HG03439 (cell line): ENCODE measurements at regions not wholly inside any gene's neighbourhood (a gene's known extent, or its start where the extent isn't known, plus 50 kb on each side); places are given as distances from the start of the nearest gene placed in this dataset.

ENCODE experiments used
- ATAC-seq: cut with Tn5 transposase; IDR thresholded peaks from one replicate; pipeline ENCODE4 v1.9.1; 2021; ENCODE audit warnings: mild to moderate bottlenecking, moderate library complexity; ENCODE audit not compliant: unreplicated experiment

GRCh38 chr7:17120756-17121155 is 177.7 kb upstream of the AHR start:
- ATAC-seq = no peak

GRCh38 chr7:17121671-17122070 is 176.8 kb upstream of the AHR start:
- ATAC-seq = no peak

GRCh38 chr7:17123020-17123419 is 175.4 kb upstream of the AHR start:
- no peak for ATAC-seq

- peak; percentile 91 for ATAC-seq
Observed at GRCh38 chr7:17126413-17127268, 171.8 kb upstream of the AHR start.

- no peak for ATAC-seq
Observed at GRCh38 chr7:17129218-17129617, 169.2 kb upstream of the AHR start.

- ATAC-seq = no peak
Observed at GRCh38 chr7:17130281-17131059, 168.0 kb upstream of the AHR start.

- no peak for ATAC-seq
Observed at GRCh38 chr7:17131060-17131345, 167.4 kb upstream of the AHR start.

- no peak for ATAC-seq
Observed at GRCh38 chr7:17131983-17132655, 166.3 kb upstream of the AHR start.

GRCh38 chr7:17132726-17133125 is 165.7 kb upstream of the AHR start:
- ATAC-seq = no peak

- no peak for ATAC-seq
Observed at GRCh38 chr7:17133977-17134376, 164.5 kb upstream of the AHR start.

- ATAC-seq = peak; percentile 82
Observed at GRCh38 chr7:17134786-17135185, 163.7 kb upstream of the AHR start.

- ATAC-seq = no peak
Observed at GRCh38 chr7:17136126-17136525, 162.3 kb upstream of the AHR start.

GRCh38 chr7:17139081-17139480 is 159.4 kb upstream of the AHR start:
- ATAC-seq = no peak

- no peak for ATAC-seq
Observed at GRCh38 chr7:17140406-17140805, 158.0 kb upstream of the AHR start.

GRCh38 chr7:17142831-17143541 is 155.5 kb upstream of the AHR start:
- ATAC-seq = no peak

GRCh38 chr7:17144322-17144721 is 154.1 kb upstream of the AHR start:
- no peak for ATAC-seq

GRCh38 chr7:17146621-17147020 is 151.8 kb upstream of the AHR start:
- no peak for ATAC-seq

- no peak for ATAC-seq
Observed at GRCh38 chr7:17147409-17147808, 151.0 kb upstream of the AHR start.

GRCh38 chr7:17150018-17150417 is 148.4 kb upstream of the AHR start:
- peak; percentile 57 for ATAC-seq

GRCh38 chr7:17152721-17153120 is 145.7 kb upstream of the AHR start:
- no peak for ATAC-seq

- no peak for ATAC-seq
Observed at GRCh38 chr7:17153536-17153935, 144.9 kb upstream of the AHR start.
